Stimulated activated naive CD4-positive, alpha-beta T cell treated with Interleukin-2 at 50 U/mL for 16 hours (primary cell): ENCODE measurements at regions not wholly inside any gene's neighbourhood (a gene's known extent, or its start where the extent isn't known, plus 50 kb on each side); places are given as distances from the start of the nearest gene placed in this dataset.

ENCODE experiments used
- DNase-seq: peaks from one replicate; lab custom pipeline; 2025; lab: John Stamatoyannopoulos, UW

- no peak for DNase-seq
Observed at GRCh38 chr1:187091666-187092065, 262.9 kb downstream of the PLA2G4A start.

GRCh38 chr1:187092104-187092503 lies 263.4 kb downstream of the PLA2G4A start:
- DNase-seq, result no peak

DNA sequence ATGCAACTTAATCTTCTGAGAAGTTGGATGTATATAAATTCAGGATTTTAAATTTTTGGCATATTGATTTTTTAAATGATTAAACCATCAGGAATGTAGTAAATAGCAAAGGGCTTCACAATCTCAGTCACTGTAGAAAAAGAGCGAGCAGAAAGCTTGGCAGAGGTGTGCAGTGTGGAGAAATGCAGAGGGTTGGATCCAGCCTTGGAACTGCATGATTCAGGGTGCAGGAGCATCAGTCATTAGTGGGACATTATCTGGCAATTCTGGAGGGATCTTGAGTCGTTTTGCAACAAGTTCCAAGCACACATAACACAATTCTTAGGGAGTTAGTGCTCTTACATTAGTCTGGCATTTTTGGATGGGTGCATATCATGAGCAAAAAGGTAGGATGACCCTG lies 267.9 kb downstream of the PLA2G4A start:
- no peak for DNase-seq

DNA sequence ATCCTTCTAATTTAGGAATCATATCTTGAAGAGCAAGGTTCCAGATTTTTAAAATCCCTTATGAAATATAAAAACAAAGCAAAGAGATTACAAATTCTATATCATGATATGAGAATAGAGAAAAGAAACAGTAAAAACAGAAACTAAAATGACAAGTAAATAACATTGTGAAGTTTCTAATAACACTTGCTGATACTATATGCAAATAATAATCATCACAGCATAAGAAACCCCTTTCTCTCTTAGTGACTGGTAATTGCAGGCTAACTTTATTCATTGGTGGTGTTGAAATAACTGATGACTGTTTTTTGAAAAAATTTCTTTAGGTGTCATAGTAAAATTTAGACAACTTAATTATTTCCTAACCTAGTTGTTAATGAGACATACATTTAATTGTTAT lies 281.6 kb downstream of the PLA2G4A start:
- no peak for DNase-seq

DNA sequence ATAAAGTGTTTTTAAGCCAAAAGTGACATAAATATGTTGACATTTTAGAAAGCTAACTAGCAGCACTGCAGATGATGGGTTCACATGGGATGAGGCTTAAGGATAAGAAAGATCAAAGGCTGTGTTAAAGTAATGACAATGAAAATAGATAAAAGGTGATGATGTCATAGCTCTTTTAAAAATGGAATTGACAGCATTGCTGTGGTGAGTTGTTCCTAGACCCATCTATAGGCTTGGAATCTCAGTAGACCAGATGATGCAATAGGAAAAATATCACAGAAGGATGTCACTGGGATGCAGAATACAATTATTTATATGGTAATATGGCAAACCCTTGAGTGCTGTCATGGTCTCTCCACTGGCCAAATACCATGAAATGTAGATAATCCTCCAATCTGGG lies 286.0 kb downstream of the PLA2G4A start:
- DNase-seq, result no peak

- no peak for DNase-seq
Observed at GRCh38 chr1:187121661-187122060, 292.9 kb downstream of the PLA2G4A start.

DNA sequence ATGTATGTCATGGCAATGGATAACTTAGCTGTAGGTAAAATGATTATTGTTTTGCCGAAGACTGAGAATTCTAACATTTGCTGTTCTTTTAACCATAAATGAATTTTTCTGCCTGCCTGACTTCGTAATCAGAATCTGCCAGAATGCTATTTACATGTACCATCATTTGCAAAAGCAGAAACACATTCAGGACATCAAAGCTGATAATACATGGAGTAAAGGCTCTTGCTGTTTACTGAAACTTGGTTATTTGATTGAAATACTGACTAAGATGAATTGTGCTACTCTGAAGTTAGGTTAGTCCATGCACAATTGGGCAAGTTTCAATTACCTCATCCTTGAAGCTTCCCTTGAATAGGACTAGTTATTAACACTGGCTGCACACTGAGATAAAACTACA lies 293.8 kb downstream of the PLA2G4A start:
- no peak for DNase-seq

GRCh38 chr1:187129132-187129531 lies 300.4 kb downstream of the PLA2G4A start:
- no peak for DNase-seq

DNA sequence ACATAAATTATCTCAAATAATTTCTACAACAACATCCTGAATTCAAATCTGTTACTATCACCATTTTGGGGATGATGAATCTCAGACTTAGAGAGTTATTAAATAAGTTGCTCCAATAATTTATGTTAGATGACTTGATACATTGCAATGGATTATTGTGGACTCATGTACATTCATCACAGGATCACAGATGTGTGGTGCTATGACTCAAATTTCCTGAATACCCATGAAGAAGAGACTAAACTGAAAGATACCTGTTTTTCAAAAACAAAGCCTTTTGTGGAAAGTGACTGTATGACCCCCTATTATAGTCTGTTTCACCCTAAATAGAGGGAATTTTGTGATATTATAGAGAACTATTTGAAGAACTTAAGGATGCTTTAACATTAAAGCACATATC lies 315.0 kb downstream of the PLA2G4A start:
- DNase-seq, result no peak

DNA sequence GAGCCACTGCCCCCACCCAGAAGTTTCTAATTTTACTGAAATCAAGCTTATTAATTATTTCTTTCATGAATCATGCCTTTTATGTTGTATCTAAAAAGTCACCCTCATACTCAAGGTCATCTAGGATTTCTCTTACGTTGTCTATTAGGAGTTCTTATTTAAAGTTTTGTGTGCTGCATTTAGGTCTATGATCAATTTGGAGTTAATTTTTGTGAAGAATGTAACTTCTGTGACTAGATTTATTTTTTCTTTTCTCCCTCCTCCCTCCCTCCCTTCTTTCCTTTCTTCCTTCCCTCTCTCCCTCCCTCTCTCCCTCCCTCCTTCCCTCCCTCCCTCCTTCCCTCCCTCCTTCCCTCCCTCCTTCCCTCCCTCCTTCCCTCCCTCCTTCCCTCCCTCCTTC lies 317.6 kb downstream of the PLA2G4A start:
- no peak for DNase-seq

GRCh38 chr1:187151555-187151954 lies 322.8 kb downstream of the PLA2G4A start:
- DNase-seq, result no peak

DNA sequence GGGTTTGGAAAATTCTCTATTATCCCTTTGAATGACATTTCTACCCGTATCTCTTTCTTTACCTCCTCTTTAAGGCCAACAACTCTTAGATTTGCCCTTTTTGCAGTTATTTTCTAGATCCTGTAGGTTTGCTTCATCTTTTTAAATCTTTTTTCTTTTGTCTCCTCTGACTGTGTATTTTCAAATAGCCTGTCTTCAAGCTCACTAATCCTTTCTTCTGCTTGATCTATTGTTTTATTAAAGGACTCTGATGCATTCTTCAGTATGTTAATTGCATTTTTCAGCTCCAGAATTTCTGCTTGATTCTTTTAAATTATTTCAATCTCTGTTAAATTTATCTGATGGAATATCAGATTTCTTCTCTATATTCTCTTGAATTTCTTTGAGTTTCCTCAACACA lies 324.3 kb downstream of the PLA2G4A start:
- no peak for DNase-seq

DNA sequence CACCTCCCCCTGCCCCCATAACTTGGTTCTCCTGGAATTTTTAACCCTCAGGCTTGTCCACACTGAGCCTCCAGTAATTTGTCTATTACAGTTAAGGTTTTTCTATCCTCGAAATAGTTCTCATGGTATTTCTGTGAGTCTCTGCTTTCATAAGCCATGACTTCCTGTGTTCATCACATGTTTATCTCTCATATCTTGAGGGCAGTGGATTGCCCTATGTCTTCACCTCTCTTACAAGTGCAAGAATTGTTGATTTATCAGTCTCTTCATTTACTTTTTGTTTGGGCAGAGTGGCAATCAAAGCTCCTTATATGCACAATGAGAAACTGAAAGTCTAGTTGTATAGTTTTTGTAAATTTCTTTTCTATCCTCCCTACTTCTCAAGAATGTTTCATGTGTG lies 328.4 kb downstream of the PLA2G4A start:
- DNase-seq, result no peak

GRCh38 chr1:187157552-187157951 lies 328.8 kb downstream of the PLA2G4A start:
- no peak for DNase-seq

DNA sequence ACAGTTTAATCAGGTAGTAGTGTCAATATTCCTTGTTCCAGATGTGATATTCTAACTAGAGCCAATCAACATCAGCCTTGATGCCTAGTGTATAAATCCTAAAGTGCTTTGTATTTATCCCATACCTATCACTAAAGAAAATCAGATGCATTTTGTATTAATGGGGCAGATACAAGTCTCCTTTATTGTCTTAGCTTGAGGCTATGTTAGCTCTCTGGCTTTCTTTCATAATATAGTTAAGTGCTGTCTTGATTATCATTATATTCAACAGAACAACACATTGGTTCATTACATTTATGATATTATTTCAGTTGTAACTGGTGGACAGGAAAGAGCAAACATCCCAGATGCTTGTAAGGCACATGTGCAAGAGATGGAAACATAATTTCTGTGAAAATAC lies 338.8 kb downstream of the PLA2G4A start:
- DNase-seq, result no peak

DNA sequence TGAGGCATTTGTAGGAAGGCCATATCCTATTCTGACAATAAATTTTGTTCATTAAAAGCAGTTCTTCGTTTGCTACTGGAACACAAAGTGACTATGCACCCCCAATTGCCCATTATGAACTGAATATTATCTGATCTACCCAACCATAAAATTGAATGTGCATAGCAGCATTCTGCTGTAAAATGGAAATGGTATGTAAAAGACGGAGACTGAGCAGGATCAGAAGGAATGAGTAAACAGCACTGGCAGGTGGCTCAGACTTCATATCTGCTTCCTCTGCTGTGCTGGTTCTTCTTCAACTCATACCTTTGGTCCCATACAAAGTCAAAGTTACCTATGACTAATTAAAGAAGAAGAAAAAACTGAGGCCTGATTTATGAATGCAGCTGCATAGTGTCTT lies 339.5 kb downstream of the PLA2G4A start:
- no peak for DNase-seq

DNA sequence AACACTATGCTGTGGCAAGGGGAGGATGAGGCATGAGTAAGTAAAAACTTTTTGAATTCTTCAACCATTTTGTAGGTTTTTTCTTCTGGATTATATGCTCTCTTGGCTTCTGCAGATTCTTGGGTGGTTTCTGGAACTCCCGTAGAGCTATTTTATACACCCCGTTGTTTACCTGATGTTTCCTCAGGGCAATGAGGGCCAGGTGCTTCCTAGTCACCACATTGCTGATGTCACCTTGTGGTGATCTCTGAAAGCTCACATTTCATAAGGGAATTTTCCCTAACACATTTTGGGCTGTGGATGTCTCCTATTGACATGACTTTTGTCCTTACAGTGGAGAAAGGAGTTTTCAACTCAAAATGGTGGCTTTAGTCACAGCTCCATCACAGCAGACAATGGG lies 356.6 kb downstream of the PLA2G4A start:
- DNase-seq, result no peak

GRCh38 chr1:187197685-187198084 lies 368.9 kb downstream of the PLA2G4A start:
- DNase-seq, result no peak

GRCh38 chr1:187203257-187203656 lies 374.5 kb downstream of the PLA2G4A start:
- no peak for DNase-seq

- no peak for DNase-seq
Observed at GRCh38 chr1:187212377-187212776, 383.6 kb downstream of the PLA2G4A start.

DNA sequence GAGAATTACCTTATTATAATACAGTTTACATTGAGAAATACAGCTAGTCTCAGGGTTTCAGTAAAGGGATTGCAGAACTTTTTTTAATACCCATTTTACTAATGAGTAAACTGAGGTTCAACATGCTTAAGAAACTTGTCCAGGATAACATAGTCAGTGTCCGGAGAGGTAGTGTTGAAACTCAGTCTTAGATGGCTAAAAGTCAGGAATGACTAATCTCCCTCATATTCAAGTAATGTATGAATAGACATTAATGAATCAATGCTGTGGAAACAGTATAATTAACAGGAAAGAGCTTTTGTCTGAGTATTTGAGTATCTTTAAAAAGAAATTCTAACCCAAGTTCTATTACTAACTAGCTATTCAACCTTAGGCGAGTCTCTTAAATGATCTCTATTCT lies 397.6 kb downstream of the PLA2G4A start:
- DNase-seq, result no peak

- no peak for DNase-seq
Observed at GRCh38 chr1:187228790-187229189, 400.0 kb downstream of the PLA2G4A start.

DNA sequence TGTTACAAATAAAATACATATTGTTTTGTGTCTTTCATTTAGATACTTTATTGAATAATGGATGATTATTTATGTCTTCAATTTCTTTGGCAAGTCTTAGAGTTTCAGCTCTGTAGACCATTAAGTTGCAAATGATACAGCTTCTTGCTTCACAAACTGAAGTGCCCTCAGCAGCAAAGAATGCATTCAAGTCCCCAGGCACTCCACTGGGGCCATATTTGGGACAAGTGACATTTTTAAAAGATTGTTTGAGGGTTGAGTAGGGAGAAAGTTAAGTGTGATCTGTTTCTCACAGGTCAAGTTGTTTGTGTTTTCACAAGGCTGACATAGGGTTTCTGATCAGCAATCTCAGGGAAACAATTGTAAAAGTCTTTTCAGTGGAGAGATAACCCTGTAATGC lies 400.7 kb downstream of the PLA2G4A start:
- no peak for DNase-seq

- DNase-seq, result no peak
Observed at GRCh38 chr1:187234706-187235105, 406.0 kb downstream of the PLA2G4A start.

- no peak for DNase-seq
Observed at GRCh38 chr1:187236199-187236598, 407.4 kb downstream of the PLA2G4A start.
